Body of pancreas (tissue), 4 donors: ENCODE measurements at regions not wholly inside any gene's neighbourhood (a gene's known extent, or its start where the extent isn't known, plus 50 kb on each side); places are given as distances from the start of the nearest gene placed in this dataset.

Experiments
- POLR2A ChIP-seq, 3 donors: fragments of 450-650 bp; IDR thresholded peaks; one replicate each; pipeline ENCODE4 v1.6.1; 2016; ENCODE audit warnings: antibody characterized with exemption in 3 of 3, mild to moderate bottlenecking in 2 of 3
- TF ChIP-seq, protein P1 (sequence below), 7 experiments: fragments of 450-650 bp in 4 of 7; fragments of 200-600 bp in 3 of 7; sonication (generic) in 3 of 7; IDR thresholded peaks; one replicate each; pipeline ENCODE4 v1.5.1; 2016 to 2019; ENCODE audit warnings: antibody characterized with exemption in 7 of 7

GRCh38 chr9:75633451-75634057 is 256.9 kb upstream of the PCSK5 start:
- TF ChIP-seq, protein P1, sequence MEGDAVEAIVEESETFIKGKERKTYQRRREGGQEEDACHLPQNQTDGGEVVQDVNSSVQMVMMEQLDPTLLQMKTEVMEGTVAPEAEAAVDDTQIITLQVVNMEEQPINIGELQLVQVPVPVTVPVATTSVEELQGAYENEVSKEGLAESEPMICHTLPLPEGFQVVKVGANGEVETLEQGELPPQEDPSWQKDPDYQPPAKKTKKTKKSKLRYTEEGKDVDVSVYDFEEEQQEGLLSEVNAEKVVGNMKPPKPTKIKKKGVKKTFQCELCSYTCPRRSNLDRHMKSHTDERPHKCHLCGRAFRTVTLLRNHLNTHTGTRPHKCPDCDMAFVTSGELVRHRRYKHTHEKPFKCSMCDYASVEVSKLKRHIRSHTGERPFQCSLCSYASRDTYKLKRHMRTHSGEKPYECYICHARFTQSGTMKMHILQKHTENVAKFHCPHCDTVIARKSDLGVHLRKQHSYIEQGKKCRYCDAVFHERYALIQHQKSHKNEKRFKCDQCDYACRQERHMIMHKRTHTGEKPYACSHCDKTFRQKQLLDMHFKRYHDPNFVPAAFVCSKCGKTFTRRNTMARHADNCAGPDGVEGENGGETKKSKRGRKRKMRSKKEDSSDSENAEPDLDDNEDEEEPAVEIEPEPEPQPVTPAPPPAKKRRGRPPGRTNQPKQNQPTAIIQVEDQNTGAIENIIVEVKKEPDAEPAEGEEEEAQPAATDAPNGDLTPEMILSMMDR (IDR thresholded peaks at IDR 0.05), result no peak
- no peak for TF ChIP-seq POLR2A (IDR thresholded peaks at IDR 0.05)
